Activated CD8-positive, alpha-beta memory T cell treated with anti-CD3 and anti-CD28 coated beads, Interleukin-2, amount 50 U/mL, for 4 hours (primary cell): ENCODE measurements at regions not wholly inside any gene's neighbourhood (a gene's known extent, or its start where the extent isn't known, plus 50 kb on each side); places are given as distances from the start of the nearest gene placed in this dataset.

Experiments
- DNase-seq: peaks from one replicate; pipeline ENCODE4 v3.0.0-alpha.2; 2020

GRCh38 chr13:109669234-109669612 lies 117.2 kb downstream of the IRS2 start:
- DNase-seq: no peak

GRCh38 chr13:109668433-109669233 lies 117.8 kb downstream of the IRS2 start:
- no peak for DNase-seq

GRCh38 chr13:109667807-109668291 lies 118.5 kb downstream of the IRS2 start:
- no peak for DNase-seq

GRCh38 chr13:109667056-109667455 lies 119.3 kb downstream of the IRS2 start:
- DNase-seq: no peak

GRCh38 chr13:109666656-109667055 lies 119.7 kb downstream of the IRS2 start:
- no peak for DNase-seq

- no peak for DNase-seq
Measured at GRCh38 chr13:109665781-109666249, 120.6 kb downstream of the IRS2 start.

GRCh38 chr13:109665240-109665639 lies 121.1 kb downstream of the IRS2 start:
- no peak for DNase-seq

- no peak for DNase-seq
Measured at GRCh38 chr13:109657395-109657794, 129.0 kb downstream of the IRS2 start.

- DNase-seq: no peak
Measured at GRCh38 chr13:109656206-109656605, 130.2 kb downstream of the IRS2 start.

- DNase-seq: no peak
Measured at GRCh38 chr13:109655611-109656010, 130.8 kb downstream of the IRS2 start.

GRCh38 chr13:109655206-109655600 lies 131.2 kb downstream of the IRS2 start:
- DNase-seq: no peak

GRCh38 chr13:109654341-109655205 lies 131.8 kb downstream of the IRS2 start:
- DNase-seq: no peak

GRCh38 chr13:109652531-109652930 lies 133.9 kb downstream of the IRS2 start:
- DNase-seq: no peak

- DNase-seq: no peak
Measured at GRCh38 chr13:109651854-109652253, 134.5 kb downstream of the IRS2 start.

GRCh38 chr13:109651311-109651710 lies 135.1 kb downstream of the IRS2 start:
- no peak for DNase-seq

GRCh38 chr13:109650861-109651260 lies 135.5 kb downstream of the IRS2 start:
- DNase-seq: no peak

- no peak for DNase-seq
Measured at GRCh38 chr13:109649713-109650112, 136.7 kb downstream of the IRS2 start.

GRCh38 chr13:109647699-109648098 lies 138.7 kb downstream of the IRS2 start:
- no peak for DNase-seq

- DNase-seq: no peak
Measured at GRCh38 chr13:109647053-109647452, 139.3 kb downstream of the IRS2 start.

GRCh38 chr13:109646423-109646822 lies 140.0 kb downstream of the IRS2 start:
- DNase-seq: no peak

GRCh38 chr13:109645831-109646230 lies 140.6 kb downstream of the IRS2 start:
- no peak for DNase-seq

GRCh38 chr13:109644956-109645355 lies 141.4 kb downstream of the IRS2 start:
- no peak for DNase-seq

- DNase-seq: no peak
Measured at GRCh38 chr13:109644069-109644750, 142.2 kb downstream of the IRS2 start.
